Uterus (tissue), 3 donors: ENCODE measurements at regions not wholly inside any gene's neighbourhood (a gene's known extent, or its start where the extent isn't known, plus 50 kb on each side); places are given as distances from the start of the nearest gene placed in this dataset.

Experiments used
- DNase-seq, 2 donors: peaks; one replicate each; pipeline ENCODE4 v3.0.0-alpha.2; 2019 to 2020
- H3K27ac ChIP-seq, 2 donors: fragments of 200-600 bp; sonication (generic); 1 replicate in 1 of 2; 2 replicates in 1 of 2; pipeline ENCODE4 v1.5.1; 2016 to 2018
- H3K27me3 ChIP-seq, 2 donors: fragments of 200-600 bp; sonication (generic); one replicate each; pipeline ENCODE4 v1.5.1; 2018 to 2019; ENCODE audit warnings: control low read depth in 1 of 2
- H3K36me3 ChIP-seq, 2 donors: fragments of 200-600 bp; sonication (generic); one replicate each; pipeline ENCODE4 v1.5.1; 2019; ENCODE audit warnings: control low read depth in 1 of 2
- H3K4me1 ChIP-seq, 2 donors: fragments of 200-600 bp; sonication (generic); one replicate each; pipeline ENCODE4 v1.5.1; 2018 to 2019; ENCODE audit warnings: control low read depth in 1 of 2
- H3K4me3 ChIP-seq, 2 donors: fragments of 200-600 bp; sonication (generic); 1 replicate in 1 of 2; 2 replicates in 1 of 2; pipeline ENCODE4 v1.5.1; 2018 to 2019; ENCODE audit warnings: mild to moderate bottlenecking in 1 of 2
- H3K9me3 ChIP-seq, 2 donors: fragments of 200-600 bp; sonication (generic); one replicate each; pipeline ENCODE4 v1.5.1; 2019; ENCODE audit warnings: control low read depth in 1 of 2
- CTCF ChIP-seq, 4 experiments: fragments of 200-600 bp in 2 of 4; fragments of 450-650 bp in 2 of 4; sonication (generic) in 2 of 4; IDR thresholded peaks; one replicate each; pipeline ENCODE4 v1.5.1; 2016 to 2019; ENCODE audit warnings: antibody characterized with exemption in 4 of 4, mild to moderate bottlenecking in 2 of 4, moderate library complexity in 1 of 4
- POLR2A ChIP-seq, 2 donors: fragments of 450-650 bp; IDR thresholded peaks; one replicate each; pipeline ENCODE4 v1.6.1; 2016; ENCODE audit warnings: antibody characterized with exemption in 2 of 2, mild to moderate bottlenecking in 1 of 2, moderate library complexity in 1 of 2
- intact Hi-C: fragments of 100-400 bp; cut with DNase I; formaldehyde crosslinking; loops from one replicate; pipeline ENCODE4 v1.15.1; 2023; ENCODE audit warnings: low total_unique reads
- donor health status: DM: yes; HTN: yes; CAD: no.

- no peak for DNase-seq
- H3K27ac ChIP-seq, result no peak overlapping the region
- no peaks in the 10 kb centered on the region for H3K4me1 ChIP-seq
- intact Hi-C loops, result no loop called here
- TF ChIP-seq POLR2A (IDR thresholded peaks at IDR 0.05), result no peak
- no peak for TF ChIP-seq CTCF (IDR thresholded peaks at IDR 0.05)
- H3K9me3 ChIP-seq, result no peaks in the 10 kb centered on the region
- H3K4me3 ChIP-seq, result no peak overlapping the region
- H3K36me3 ChIP-seq, result no peaks in the 10 kb centered on the region
- no peaks in the 10 kb centered on the region for H3K27me3 ChIP-seq
These were observed 325.7 kb downstream of the DUSP10 start for GRCh38 chr1:221416142-221416541.

GRCh38 chr1:221416723-221417122, 325.2 kb downstream of the DUSP10 start:
- TF ChIP-seq POLR2A (IDR thresholded peaks at IDR 0.05), result no peak
- TF ChIP-seq CTCF (IDR thresholded peaks at IDR 0.05), result no peak
- Histone ChIP-seq H3K9me3 (no peaks in the 10 kb centered on the region), H3K27ac (no peak overlapping the region), H3K4me1 (no peaks in the 10 kb centered on the region), H3K4me3 (no peak overlapping the region), H3K27me3 (no peaks in the 10 kb centered on the region), H3K36me3 (no peaks in the 10 kb centered on the region)
- no peak for DNase-seq
- intact Hi-C loops, result no loop called here

GRCh38 chr1:221418346-221418745, 323.5 kb downstream of the DUSP10 start:
- H3K36me3 ChIP-seq, result no peaks in the 10 kb centered on the region
- no peak overlapping the region for H3K27ac ChIP-seq
- no peaks in the 10 kb centered on the region for H3K4me1 ChIP-seq
- no peak for TF ChIP-seq POLR2A (IDR thresholded peaks at IDR 0.05)
- no peak for TF ChIP-seq CTCF (IDR thresholded peaks at IDR 0.05)
- no peak overlapping the region for H3K4me3 ChIP-seq
- no peak for DNase-seq
- intact Hi-C loops, result no loop called here
- H3K9me3 ChIP-seq, result no peaks in the 10 kb centered on the region
- H3K27me3 ChIP-seq, result no peaks in the 10 kb centered on the region

GRCh38 chr1:221419513-221420095, 322.3 kb downstream of the DUSP10 start:
- Histone ChIP-seq H3K27me3 (no peaks in the 10 kb centered on the region), H3K9me3 (no peaks in the 10 kb centered on the region), H3K4me3 (no peak overlapping the region), H3K4me1 (no peaks in the 10 kb centered on the region), H3K27ac (no peak overlapping the region), H3K36me3 (no peaks in the 10 kb centered on the region)
- intact Hi-C loops, result no loop called here
- TF ChIP-seq CTCF (IDR thresholded peaks at IDR 0.05) (no peak), POLR2A (IDR thresholded peaks at IDR 0.05) (no peak)
- DNase-seq, result no peak

- H3K27me3 ChIP-seq, result no peaks in the 10 kb centered on the region
- no peak for DNase-seq
- H3K36me3 ChIP-seq, result no peaks in the 10 kb centered on the region
- TF ChIP-seq CTCF (IDR thresholded peaks at IDR 0.05), result no peak
- no peak for TF ChIP-seq POLR2A (IDR thresholded peaks at IDR 0.05)
- peaks cover 0 to 9% of the 10 kb centered on the region in 2 donors for H3K9me3 ChIP-seq
- no peak overlapping the region for H3K27ac ChIP-seq
- H3K4me3 ChIP-seq, result no peak overlapping the region
- intact Hi-C loops, result no loop called here
- H3K4me1 ChIP-seq, result no peaks in the 10 kb centered on the region
These were observed 312.6 kb downstream of the DUSP10 start for GRCh38 chr1:221429264-221429663.
